A549 (cell line): ENCODE measurements at regions not wholly inside any gene's neighbourhood (a gene's known extent, or its start where the extent isn't known, plus 50 kb on each side); places are given as distances from the start of the nearest gene placed in this dataset.

Source experiments
- ATAC-seq, 2 experiments: fragments of 200-7000 bp in 1 of 2; fragments of >200 bp in 1 of 2; cut with Nextera tagmentation in 1 of 2; cut with Tn5 transposase in 1 of 2; 3 replicates each; pipeline versions ENCODE4 v1.8.0 to v1.9.1; 2018 to 2020; ENCODE audit warnings: mild to moderate bottlenecking in 1 of 2, moderate library complexity in 1 of 2
- CTCF ChIA-PET: fragments of 300-600 bp; sonication (Branson Sonifier 250); formaldehyde crosslinking; extraction: SDS; loops from one replicate; lab custom pipeline; 2021; ENCODE audit warnings: antibody characterized with exemption, inconsistent platforms; lab: Yijun Ruan, JAX
- POLR2A ChIA-PET: fragments of 350-600 bp; formaldehyde crosslinking; extraction: SDS; loops from one replicate; lab custom pipeline; 2021; ENCODE audit warnings: antibody characterized with exemption, inconsistent platforms; lab: Yijun Ruan, JAX
- DNase-seq, 2 experiments: peaks; one replicate each; pipeline versions ENCODE4 v3.0.0 to v3.0.0-alpha.2; 2011 to 2016; ENCODE audit warnings: low read depth in 1 of 2, low spot score in 1 of 2
- FAIRE-seq: peaks from 2 replicates; lab custom pipeline; 2011; peaks lifted over from hg19 to GRCh38; lab: Jason Lieb, UNC
- H3K27ac ChIP-seq, 2 experiments: fragments of >200 bp; sonication (Bioruptor Twin); formaldehyde crosslinking; 3 replicates each; pipeline ENCODE4 v1.5.1; 2016 to 2017
- H3K4me1 ChIP-seq: fragments of >200 bp; sonication (Bioruptor Twin); formaldehyde crosslinking; 3 replicates; pipeline ENCODE4 v1.6.1; 2016
- H3K4me2 ChIP-seq: fragments of >200 bp; sonication (Bioruptor Twin); formaldehyde crosslinking; 3 replicates; pipeline ENCODE4 v1.6.1; 2016
- H3K4me3 ChIP-seq: fragments of >200 bp; sonication (Bioruptor Twin); formaldehyde crosslinking; 3 replicates; pipeline ENCODE4 v1.5.1; 2016
- H3K9me3 ChIP-seq: fragments of >200 bp; sonication (Bioruptor Twin); formaldehyde crosslinking; 3 replicates; pipeline ENCODE4 v1.6.1; 2016
- EHMT2 ChIP-seq: fragments of 200-600 bp; sonication (generic); IDR thresholded peaks from 2 replicates; pipeline ENCODE4 v1.6.1; 2016; ENCODE audit warnings: antibody characterized with exemption, low read depth, mild to moderate bottlenecking, moderate library complexity
- HDAC2 ChIP-seq: fragments of 200-600 bp; sonication (generic); IDR thresholded peaks from 2 replicates; pipeline ENCODE4 v1.6.1; 2016
- HEYL ChIP-seq: fragments of 250-450 bp; sonication (Bioruptor Pico); IDR thresholded peaks from 2 replicates; pipeline ENCODE4 v1.8.0; 2021; ENCODE audit warnings: mild to moderate bottlenecking, moderate library complexity
- HOXA7 ChIP-seq: fragments of 250-450 bp; sonication (Bioruptor Pico); IDR thresholded peaks from 2 replicates; pipeline ENCODE4 v1.5.0; 2020; ENCODE audit warnings: mild to moderate bottlenecking, moderate library complexity
- HOXB13 ChIP-seq: fragments of 250-450 bp; sonication (Bioruptor Pico); IDR thresholded peaks from 2 replicates; pipeline ENCODE4 v1.5.0; 2020; ENCODE audit warnings: low read depth, mild to moderate bottlenecking, moderate library complexity
- HOXB5 ChIP-seq: fragments of 250-450 bp; sonication (Bioruptor Pico); IDR thresholded peaks from 2 replicates; pipeline ENCODE4 v1.5.0; 2020; ENCODE audit warnings: mild to moderate bottlenecking, moderate library complexity
- NR3C1 ChIP-seq: fragments of >200 bp; sonication (Bioruptor Twin); formaldehyde crosslinking; IDR thresholded peaks from 3 replicates; pipeline ENCODE4 v1.6.1; 2017
- PHF8 ChIP-seq: fragments of 200-600 bp; sonication (generic); IDR thresholded peaks from 2 replicates; pipeline ENCODE4 v1.6.1; 2016; ENCODE audit warnings: low read depth, mild to moderate bottlenecking, antibody characterized with exemption, moderate library complexity, borderline replicate concordance
- RNF2 ChIP-seq: fragments of 200-600 bp; sonication (generic); IDR thresholded peaks from 2 replicates; pipeline ENCODE4 v1.6.1; 2016; ENCODE audit warnings: low read depth, mild to moderate bottlenecking, antibody characterized with exemption, moderate library complexity, borderline replicate concordance
- ZFP36 ChIP-seq: fragments of 450-650 bp; IDR thresholded peaks from 2 replicates; pipeline ENCODE4 v1.6.1; 2014; ENCODE audit warnings: borderline replicate concordance; ENCODE audit not compliant: partially characterized antibody
- WGBS: methylation state at CpG from one replicate; pipeline ENCODE4 v1.1.6; 2017; ENCODE audit errors: missing lambda C conversion rate; 5-methylcytosine and 5-hydroxymethylcytosine counted together
- TF ChIP-seq, protein P1 (sequence below): fragments of >200 bp; sonication (Bioruptor Twin); formaldehyde crosslinking; IDR thresholded peaks from 2 replicates; pipeline ENCODE4 v1.6.1; 2016
- TF ChIP-seq, protein P2 (sequence below): fragments of 450-650 bp; IDR thresholded peaks from 2 replicates; pipeline ENCODE4 v1.6.1; 2014; ENCODE audit warnings: antibody characterized with exemption
- TF ChIP-seq, protein P3 (sequence below): fragments of 250-450 bp; sonication (Bioruptor Pico); IDR thresholded peaks from 2 replicates; pipeline ENCODE4 v1.5.0; 2020; ENCODE audit warnings: low read depth, mild to moderate bottlenecking, moderate library complexity
- TF ChIP-seq, protein P4 (sequence below): fragments of >200 bp; sonication (Bioruptor Twin); formaldehyde crosslinking; IDR thresholded peaks from 3 replicates; pipeline ENCODE4 v1.6.1; 2016
- TF ChIP-seq, protein P5 (sequence below): IDR thresholded peaks from 2 replicates; pipeline ENCODE4 v1.6.1; 2012
- TF ChIP-seq, protein P6 (sequence below): fragments of 150-350 bp; IDR thresholded peaks from 2 replicates; pipeline ENCODE4 v1.6.1; 2014; ENCODE audit warnings: low read depth, mild to moderate bottlenecking, low read length

DNA sequence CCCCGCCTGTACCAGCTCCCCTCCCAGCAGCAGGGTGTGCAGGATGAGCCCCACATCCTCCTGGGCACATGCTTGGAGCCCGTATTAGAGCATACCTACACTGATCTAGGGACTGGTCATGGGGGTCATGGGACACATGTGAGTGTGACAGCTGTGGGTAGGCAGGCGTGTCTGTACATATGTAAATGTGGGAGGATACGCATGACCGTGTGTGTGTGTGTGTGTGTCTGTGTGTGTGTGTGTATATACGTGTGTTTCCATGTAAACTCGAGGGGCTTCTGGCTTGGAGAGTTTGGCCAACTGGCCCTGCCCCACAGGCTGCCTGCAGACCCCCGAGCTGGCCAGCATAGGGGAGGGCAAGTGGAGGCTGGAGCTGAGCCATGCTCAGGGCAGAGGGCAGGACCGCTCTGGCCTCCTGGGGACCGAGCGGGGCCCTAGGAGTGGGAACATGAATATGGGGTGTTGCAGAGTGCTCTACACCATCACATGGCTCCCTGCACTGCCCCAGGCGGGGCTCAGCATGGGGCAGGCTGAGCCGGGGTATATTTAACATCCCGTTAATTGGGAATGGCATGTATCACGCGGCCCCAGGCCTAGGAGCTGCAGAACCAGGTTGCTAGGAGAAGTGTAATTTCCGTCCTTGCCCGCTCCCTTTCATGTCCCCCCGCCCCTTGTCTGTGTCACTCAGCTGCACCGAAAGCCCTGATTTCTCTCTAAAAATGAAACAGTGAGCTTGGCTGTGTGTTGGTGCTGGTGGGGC is 152.7 kb upstream of the PCBD1 start (continued):
- TF ChIP-seq, protein P1, sequence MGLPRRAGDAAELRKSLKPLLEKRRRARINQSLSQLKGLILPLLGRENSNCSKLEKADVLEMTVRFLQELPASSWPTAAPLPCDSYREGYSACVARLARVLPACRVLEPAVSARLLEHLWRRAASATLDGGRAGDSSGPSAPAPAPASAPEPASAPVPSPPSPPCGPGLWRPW = no peak

DNA sequence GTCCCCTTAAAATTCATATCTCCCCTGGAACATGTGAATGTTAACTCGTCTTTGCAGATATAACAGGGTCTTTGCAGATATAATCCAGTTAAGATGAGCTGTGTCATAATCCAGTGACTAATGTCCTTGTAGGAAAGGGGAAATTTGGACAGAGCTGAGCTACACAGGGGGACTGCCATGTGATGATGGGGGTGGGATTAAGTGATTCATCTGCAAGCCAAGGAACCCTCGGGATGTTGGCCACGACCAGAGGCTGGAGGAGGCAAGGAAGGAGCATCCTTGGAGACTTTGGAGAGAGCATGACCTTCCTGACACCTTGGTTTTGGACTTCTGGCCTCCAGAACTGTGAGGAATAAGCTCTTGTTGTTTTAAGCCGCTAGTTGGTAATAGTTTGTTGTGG is 153.9 kb upstream of the PCBD1 start:
- CTCF ChIA-PET = interaction anchor here (0.6 to 3.1 kb wide), 8 partner anchors 9 to 228 kb away, joined by 3 to 11 read pairs (median 3); no protein-coding TSS in a partner anchor

DNA sequence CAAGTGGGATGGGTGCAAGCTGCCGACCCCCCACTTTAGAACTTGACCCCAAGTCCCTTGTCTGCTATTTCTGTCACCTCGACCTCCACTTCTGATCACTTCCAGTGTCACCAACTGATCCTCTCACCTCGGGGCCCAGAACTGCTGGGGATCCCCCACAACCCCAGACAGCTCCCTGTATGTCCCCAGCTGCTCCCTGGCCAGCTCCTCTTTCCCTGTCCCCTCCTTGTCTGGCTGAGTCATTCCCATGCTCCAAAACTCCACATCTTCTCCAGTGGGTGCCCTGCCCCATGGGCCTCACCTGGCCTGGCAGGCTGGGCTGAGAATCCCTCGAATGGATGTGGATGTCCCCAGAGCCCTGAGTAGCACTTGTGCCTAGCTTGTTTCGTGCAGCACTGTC is 154.3 kb upstream of the PCBD1 start:
- H3K9me3 ChIP-seq = no peaks in the 10 kb centered on the region
- ATAC-seq (no peak), DNase-seq (no peak)
- WGBS = 23% methylated on average over 5 of the region's 5 CpGs
- H3K4me1 ChIP-seq = no peaks in the 10 kb centered on the region
- H3K4me3 ChIP-seq = no peak overlapping the region
- CTCF ChIA-PET = interaction anchor here (0.6 to 3.1 kb wide), 7 partner anchors 9 to 228 kb away, joined by 3 to 11 read pairs (median 3); no protein-coding TSS in a partner anchor
- no peak overlapping the region for H3K27ac ChIP-seq
- TF ChIP-seq, protein P2, sequence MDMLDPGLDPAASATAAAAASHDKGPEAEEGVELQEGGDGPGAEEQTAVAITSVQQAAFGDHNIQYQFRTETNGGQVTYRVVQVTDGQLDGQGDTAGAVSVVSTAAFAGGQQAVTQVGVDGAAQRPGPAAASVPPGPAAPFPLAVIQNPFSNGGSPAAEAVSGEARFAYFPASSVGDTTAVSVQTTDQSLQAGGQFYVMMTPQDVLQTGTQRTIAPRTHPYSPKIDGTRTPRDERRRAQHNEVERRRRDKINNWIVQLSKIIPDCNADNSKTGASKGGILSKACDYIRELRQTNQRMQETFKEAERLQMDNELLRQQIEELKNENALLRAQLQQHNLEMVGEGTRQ = no peak
- TF ChIP-seq, protein P1 = no peak
- TF ChIP-seq, protein P3, sequence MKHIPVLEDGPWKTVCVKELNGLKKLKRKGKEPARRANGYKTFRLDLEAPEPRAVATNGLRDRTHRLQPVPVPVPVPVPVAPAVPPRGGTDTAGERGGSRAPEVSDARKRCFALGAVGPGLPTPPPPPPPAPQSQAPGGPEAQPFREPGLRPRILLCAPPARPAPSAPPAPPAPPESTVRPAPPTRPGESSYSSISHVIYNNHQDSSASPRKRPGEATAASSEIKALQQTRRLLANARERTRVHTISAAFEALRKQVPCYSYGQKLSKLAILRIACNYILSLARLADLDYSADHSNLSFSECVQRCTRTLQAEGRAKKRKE = no peak
- TF ChIP-seq RNF2 = no peak
- no peak for TF ChIP-seq PHF8
- TF ChIP-seq HOXB13 (CRISPR knock-in tag) = no peak
- TF ChIP-seq EHMT2 = no peak
- TF ChIP-seq, all 56 proteins: peak for 0
- FAIRE-seq = no peak
- no peak overlapping the region for H3K4me2 ChIP-seq
- POLR2A ChIA-PET = no interaction called here

More for the DNA sequence above, 153.9 kb upstream of the PCBD1 start:
- Histone ChIP-seq H3K9me3 (no peaks in the 10 kb centered on the region), H3K4me2 (no peak overlapping the region), H3K27ac (no peak overlapping the region), H3K4me3 (no peak overlapping the region), H3K4me1 (no peaks in the 10 kb centered on the region)
- no peak for FAIRE-seq
- POLR2A ChIA-PET = no interaction called here
- ATAC-seq = no peak
- DNase-seq = no peak
- TF ChIP-seq, protein P4, sequence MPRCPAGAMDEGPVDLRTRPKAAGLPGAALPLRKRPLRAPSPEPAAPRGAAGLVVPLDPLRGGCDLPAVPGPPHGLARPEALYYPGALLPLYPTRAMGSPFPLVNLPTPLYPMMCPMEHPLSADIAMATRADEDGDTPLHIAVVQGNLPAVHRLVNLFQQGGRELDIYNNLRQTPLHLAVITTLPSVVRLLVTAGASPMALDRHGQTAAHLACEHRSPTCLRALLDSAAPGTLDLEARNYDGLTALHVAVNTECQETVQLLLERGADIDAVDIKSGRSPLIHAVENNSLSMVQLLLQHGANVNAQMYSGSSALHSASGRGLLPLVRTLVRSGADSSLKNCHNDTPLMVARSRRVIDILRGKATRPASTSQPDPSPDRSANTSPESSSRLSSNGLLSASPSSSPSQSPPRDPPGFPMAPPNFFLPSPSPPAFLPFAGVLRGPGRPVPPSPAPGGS = no peak
- no peak for TF ChIP-seq HEYL
- no peak for TF ChIP-seq HOXA7
- TF ChIP-seq RNF2 = no peak
- TF ChIP-seq, all 56 proteins: peak for 0
- 18% methylated on average over 4 of the region's 4 CpGs for whole genome bisulfite sequencing

DNA sequence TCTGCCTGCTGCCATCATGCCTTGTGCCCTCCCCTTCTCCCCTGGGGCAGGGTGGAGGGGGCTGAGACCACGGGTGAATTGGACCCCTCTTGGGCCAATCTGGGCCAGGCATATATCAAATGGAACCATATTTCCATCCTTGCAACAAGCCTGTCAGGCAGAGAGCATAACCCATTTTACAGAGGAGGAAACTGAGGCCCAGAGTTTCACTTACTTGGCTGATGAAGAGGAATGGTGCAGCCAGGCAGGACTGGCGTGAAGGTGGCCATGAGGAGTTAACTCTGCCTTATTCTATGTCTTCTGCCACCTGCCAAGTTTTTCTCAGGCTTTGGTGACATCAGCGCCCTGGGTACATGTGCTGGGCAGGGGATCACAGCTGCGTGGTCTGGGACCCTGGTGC is 155.5 kb upstream of the PCBD1 start:
- TF ChIP-seq HOXB13 (CRISPR knock-in tag) (no peak), NR3C1 (no peak), ZFP36 (no peak), EHMT2 (no peak), HDAC2 (no peak), HOXB5 (CRISPR knock-in tag) (no peak)
- TF ChIP-seq, protein P5, sequence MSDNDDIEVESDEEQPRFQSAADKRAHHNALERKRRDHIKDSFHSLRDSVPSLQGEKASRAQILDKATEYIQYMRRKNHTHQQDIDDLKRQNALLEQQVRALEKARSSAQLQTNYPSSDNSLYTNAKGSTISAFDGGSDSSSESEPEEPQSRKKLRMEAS = no peak
- TF ChIP-seq, protein P6, sequence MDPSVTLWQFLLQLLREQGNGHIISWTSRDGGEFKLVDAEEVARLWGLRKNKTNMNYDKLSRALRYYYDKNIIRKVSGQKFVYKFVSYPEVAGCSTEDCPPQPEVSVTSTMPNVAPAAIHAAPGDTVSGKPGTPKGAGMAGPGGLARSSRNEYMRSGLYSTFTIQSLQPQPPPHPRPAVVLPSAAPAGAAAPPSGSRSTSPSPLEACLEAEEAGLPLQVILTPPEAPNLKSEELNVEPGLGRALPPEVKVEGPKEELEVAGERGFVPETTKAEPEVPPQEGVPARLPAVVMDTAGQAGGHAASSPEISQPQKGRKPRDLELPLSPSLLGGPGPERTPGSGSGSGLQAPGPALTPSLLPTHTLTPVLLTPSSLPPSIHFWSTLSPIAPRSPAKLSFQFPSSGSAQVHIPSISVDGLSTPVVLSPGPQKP = no peak
- WGBS = 32% methylated on average over 3 of the region's 4 CpGs
- FAIRE-seq = no peak
- Histone ChIP-seq H3K9me3 (no peaks in the 10 kb centered on the region), H3K4me3 (no peak overlapping the region), H3K4me2 (no peak overlapping the region), H3K27ac (no peak overlapping the region), H3K4me1 (no peaks in the 10 kb centered on the region)
- ChIA-PET POLR2A (no interaction called here), CTCF (no interaction called here)
- no peak for DNase-seq
- ATAC-seq = no peak
